ENCODE measurements at regions not wholly inside any gene's neighbourhood (a gene's known extent, or its start where the extent isn't known, plus 50 kb on each side); places are given as distances from the start of the nearest gene placed in this dataset.
"Not testable (repeated sequence)": the region's sequence is repeated elsewhere in the genome, so short reads cannot be mapped to it uniquely, and the experiment has no call there.

- FAIRE-seq (no peak), DNase-seq (ENCODE audit: insufficient read length, low spot score) (no peak)
Measured at GRCh38 chr3:82132210-82133069, 371.0 kb upstream of the GBE1 start.

- FAIRE-seq (no peak), DNase-seq (ENCODE audit: insufficient read length, low spot score) (no peak)
Measured at GRCh38 chr3:82130046-82130445, 368.6 kb upstream of the GBE1 start.

- no peak for FAIRE-seq
- no peak for DNase-seq (ENCODE audit: insufficient read length, low spot score)
Measured at GRCh38 chr3:82129221-82129801, 367.9 kb upstream of the GBE1 start.

- FAIRE-seq: no peak
- DNase-seq (ENCODE audit: insufficient read length, low spot score): no peak
Measured at GRCh38 chr3:82128271-82128670, 366.8 kb upstream of the GBE1 start.

GRCh38 chr3:82122554-82123345 lies 361.3 kb upstream of the GBE1 start:
- no peak for FAIRE-seq
- no peak for DNase-seq (ENCODE audit: insufficient read length, low spot score)

- DNase-seq (ENCODE audit: insufficient read length, low spot score) (no peak), FAIRE-seq (no peak)
Measured at GRCh38 chr3:82114589-82114988, 353.1 kb upstream of the GBE1 start.

GRCh38 chr3:82110721-82111120 lies 349.3 kb upstream of the GBE1 start:
- FAIRE-seq; DNase-seq (ENCODE audit: insufficient read length, low spot score): not testable (repeated sequence)

GRCh38 chr3:82103241-82103640 lies 341.8 kb upstream of the GBE1 start:
- FAIRE-seq (no peak), DNase-seq (ENCODE audit: insufficient read length, low spot score) (no peak)

GRCh38 chr3:82100378-82100777 lies 338.9 kb upstream of the GBE1 start:
- FAIRE-seq (peak; percentile 89), DNase-seq (ENCODE audit: insufficient read length, low spot score) (peak; percentile 67)

GRCh38 chr3:82093641-82094040 lies 332.2 kb upstream of the GBE1 start:
- DNase-seq (ENCODE audit: insufficient read length, low spot score) (no peak), FAIRE-seq (no peak)

- no peak for DNase-seq (ENCODE audit: insufficient read length, low spot score)
- no peak for FAIRE-seq
Measured at GRCh38 chr3:82088749-82089148, 327.3 kb upstream of the GBE1 start.

GRCh38 chr3:82087958-82088357 lies 326.5 kb upstream of the GBE1 start:
- FAIRE-seq (peak; percentile 72), DNase-seq (ENCODE audit: insufficient read length, low spot score) (peak; percentile 21)

- FAIRE-seq (no peak), DNase-seq (ENCODE audit: insufficient read length, low spot score) (no peak)
Measured at GRCh38 chr3:82085851-82086475, 324.5 kb upstream of the GBE1 start.

GRCh38 chr3:82085356-82085755 lies 323.9 kb upstream of the GBE1 start:
- no peak for DNase-seq (ENCODE audit: insufficient read length, low spot score)
- no peak for FAIRE-seq

GRCh38 chr3:82084824-82085223 lies 323.4 kb upstream of the GBE1 start:
- no peak for FAIRE-seq
- no peak for DNase-seq (ENCODE audit: insufficient read length, low spot score)

- no peak for FAIRE-seq
- no peak for DNase-seq (ENCODE audit: insufficient read length, low spot score)
Measured at GRCh38 chr3:82082796-82083195, 321.4 kb upstream of the GBE1 start.

- no peak for FAIRE-seq
- no peak for DNase-seq (ENCODE audit: insufficient read length, low spot score)
Measured at GRCh38 chr3:82081351-82081750, 319.9 kb upstream of the GBE1 start.

GRCh38 chr3:82080792-82081191 lies 319.3 kb upstream of the GBE1 start:
- FAIRE-seq (no peak), DNase-seq (ENCODE audit: insufficient read length, low spot score) (no peak)

- FAIRE-seq (no peak), DNase-seq (ENCODE audit: insufficient read length, low spot score) (no peak)
Measured at GRCh38 chr3:82080261-82080660, 318.8 kb upstream of the GBE1 start.

- no peak for FAIRE-seq
- DNase-seq (ENCODE audit: insufficient read length, low spot score): no peak
Measured at GRCh38 chr3:82079335-82079890, 318.0 kb upstream of the GBE1 start.

GRCh38 chr3:82078246-82078645 lies 316.8 kb upstream of the GBE1 start:
- DNase-seq (ENCODE audit: insufficient read length, low spot score): no peak
- no peak for FAIRE-seq
